T-helper 2 cell treated with Interferon-gamma antibody and Interleukin-4, amounts not matched to agents 100 ng/mL and 5 ng/mL, for 36 hours (primary cell): ENCODE measurements at regions not wholly inside any gene's neighbourhood (a gene's known extent, or its start where the extent isn't known, plus 50 kb on each side); places are given as distances from the start of the nearest gene placed in this dataset.
"Not testable (repeated sequence)": the region's sequence is repeated elsewhere in the genome, so short reads cannot be mapped to it uniquely, and the experiment has no call there.

Experiments
- intact Hi-C: fragments of 100-400 bp; cut with micrococcal nuclease; formaldehyde crosslinking; loops from one replicate; pipeline ENCODE4 v1.15.1; 2023

DNA sequence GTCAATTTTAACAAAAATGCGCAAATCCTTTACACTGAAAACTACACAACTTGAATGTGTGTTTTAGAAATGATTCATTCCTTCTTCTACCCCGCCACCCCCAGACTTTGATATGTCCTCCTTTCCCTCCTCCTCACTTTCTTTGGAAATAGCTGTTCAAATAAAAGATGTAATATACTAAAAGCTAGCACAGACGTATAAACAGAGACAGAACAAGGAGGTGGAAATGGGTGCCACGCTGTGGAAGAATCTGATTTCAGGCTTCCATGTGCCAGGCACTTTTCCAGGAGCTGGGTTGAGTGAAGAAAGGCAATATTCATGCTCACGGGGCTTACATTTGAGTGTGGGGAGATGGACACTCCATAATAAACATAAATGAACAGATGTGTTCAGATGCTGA, 246.6 kb downstream of the ZNF92 start:
- intact Hi-C loops = not testable (repeated sequence)

DNA sequence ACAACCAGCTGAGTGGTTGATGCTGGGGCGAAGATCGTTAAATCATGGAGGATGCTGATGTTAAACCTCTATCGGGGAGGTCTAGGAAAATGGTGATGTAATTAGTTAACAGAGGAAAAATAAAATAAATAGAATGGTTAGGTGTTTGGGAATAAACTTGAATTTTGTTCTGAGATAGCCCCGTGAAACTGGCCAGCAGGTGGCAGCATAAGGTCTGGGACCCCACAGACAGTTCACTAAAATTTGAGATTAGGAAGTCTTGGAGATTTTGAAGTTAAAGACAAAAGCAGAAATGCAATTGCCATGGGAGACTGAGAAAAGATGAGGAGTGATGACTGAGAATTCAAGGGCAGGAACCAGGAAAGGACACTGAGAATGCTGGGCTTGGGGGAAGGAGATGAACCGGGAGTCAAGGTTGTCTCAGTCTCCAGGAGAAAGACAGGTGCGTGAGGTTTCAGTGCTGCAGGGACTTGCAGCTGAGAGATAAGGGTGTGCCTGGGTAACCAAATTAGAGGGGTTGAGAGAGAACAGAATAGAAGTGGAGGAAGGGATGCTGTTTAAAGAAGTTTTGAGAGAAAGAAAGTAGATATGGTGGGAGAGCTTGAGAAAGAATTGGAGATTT, 248.0 kb downstream of the ZNF92 start:
- intact Hi-C loops = not testable (repeated sequence)

DNA sequence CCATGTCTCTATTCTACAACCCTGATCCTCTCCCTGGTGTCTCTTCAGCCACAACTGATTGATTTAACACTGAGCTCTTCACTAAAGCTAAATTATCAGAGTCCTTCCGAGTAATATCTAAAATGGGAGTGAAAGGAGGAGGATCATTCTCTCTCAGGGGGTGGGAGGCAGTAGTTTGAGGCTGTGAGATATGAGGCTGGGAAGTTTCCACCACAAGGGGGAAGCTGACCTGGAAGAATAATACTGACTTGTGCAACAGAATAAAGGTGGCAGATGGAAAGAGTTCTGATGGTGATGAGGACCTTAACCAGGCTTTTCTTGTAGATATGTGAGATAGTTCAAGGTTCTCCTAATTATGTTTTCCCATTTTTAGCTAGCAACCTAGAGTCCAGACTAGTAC, 241.6 kb upstream of the VKORC1L1 start:
- intact Hi-C loops = not testable (repeated sequence)

DNA sequence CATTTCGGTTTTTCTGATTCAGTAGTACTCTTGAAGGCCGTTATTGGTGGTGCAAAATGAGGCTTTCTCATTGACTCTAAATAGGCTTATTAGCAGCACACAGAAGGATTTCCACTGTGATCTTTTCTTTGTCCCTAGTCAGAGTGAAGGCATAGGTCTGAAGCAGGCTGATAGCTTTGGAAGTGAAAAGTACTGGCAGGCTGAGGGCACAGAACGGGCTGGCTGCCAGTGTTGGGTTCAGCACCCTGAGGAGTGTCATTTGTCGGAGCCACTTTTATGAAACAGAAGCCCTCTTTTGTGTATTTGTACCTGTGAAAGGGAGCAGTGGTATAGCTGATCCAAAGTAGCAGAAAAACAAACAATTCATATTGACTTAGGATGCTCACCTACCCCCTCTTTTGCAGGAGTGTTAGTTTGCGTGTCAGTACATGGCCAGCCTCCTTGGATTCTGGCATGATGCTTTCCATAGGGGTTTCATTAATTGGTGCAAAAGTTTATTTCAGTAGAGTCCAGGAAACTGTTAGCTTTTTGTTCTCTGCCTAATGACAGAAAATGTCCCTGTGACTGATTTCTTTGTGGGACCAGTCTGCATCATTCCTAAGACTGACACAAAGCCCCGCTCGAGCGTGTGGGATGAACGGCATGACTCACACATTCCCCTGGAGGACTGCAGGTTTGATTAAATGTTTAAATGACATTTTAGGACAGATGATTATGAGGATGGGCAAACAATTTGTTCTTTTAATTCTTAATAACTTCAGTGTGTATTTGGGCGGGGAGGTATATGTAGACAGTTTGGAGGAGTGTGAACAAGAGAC, 239.1 kb upstream of the VKORC1L1 start:
- intact Hi-C loops = not testable (repeated sequence)

DNA sequence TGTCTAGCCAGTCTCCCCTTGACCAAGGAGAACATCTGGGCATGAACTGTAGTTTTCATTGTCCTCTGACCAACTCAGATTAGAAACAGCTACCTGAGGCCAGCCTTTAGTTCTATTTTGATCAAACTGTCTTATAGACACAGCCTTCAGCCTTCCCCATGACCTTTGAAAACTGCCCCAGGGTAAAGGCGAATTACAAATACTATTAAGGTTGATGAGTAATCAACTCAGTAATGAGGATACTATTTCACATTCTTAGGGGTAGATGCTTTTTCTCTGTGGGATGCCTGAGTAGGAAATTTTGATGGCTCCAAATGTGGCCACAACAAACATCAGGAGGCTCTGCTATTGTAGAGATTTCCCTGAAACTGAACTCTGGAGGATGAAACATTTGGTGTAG, 234.0 kb upstream of the VKORC1L1 start:
- intact Hi-C loops = not testable (repeated sequence)

DNA sequence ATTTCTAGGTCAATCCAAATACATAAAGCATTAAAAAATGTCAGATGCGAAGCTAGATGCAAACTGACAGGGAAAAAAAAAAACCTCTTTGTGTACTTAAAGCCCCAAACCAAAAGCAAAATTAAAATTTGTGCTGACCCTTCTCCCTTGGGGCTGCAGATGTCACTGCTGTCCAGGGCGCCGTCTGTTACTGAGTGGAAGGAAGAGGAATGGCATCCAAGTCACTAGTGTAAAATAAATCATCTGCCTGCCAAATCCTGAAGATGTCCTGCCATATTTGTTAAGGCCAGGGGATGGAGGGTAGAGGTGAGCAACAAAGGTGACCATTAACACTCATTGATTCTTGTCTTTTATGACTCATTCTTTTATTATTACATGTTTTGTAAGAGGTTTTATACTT, 233.2 kb upstream of the VKORC1L1 start:
- intact Hi-C loops = not testable (repeated sequence)

DNA sequence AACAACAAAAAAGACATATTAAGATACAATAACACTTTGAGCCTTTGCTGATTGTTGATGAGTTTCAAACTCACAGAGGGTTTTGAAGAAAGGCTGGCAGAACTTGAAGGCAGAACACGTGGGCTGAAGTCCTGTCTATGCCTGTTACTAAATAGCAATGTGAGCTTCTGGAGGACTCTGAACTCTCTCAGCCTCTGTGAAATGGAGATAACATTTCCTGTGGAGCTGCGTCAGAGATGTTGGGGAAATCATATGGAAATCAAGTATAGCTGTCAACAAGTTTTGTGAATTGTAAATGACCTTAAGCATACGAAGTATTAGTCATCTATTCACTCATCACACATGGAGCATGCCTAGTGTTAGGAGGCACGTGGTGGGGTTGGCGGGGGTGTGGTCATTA, 229.4 kb upstream of the VKORC1L1 start:
- intact Hi-C loops = not testable (repeated sequence)

DNA sequence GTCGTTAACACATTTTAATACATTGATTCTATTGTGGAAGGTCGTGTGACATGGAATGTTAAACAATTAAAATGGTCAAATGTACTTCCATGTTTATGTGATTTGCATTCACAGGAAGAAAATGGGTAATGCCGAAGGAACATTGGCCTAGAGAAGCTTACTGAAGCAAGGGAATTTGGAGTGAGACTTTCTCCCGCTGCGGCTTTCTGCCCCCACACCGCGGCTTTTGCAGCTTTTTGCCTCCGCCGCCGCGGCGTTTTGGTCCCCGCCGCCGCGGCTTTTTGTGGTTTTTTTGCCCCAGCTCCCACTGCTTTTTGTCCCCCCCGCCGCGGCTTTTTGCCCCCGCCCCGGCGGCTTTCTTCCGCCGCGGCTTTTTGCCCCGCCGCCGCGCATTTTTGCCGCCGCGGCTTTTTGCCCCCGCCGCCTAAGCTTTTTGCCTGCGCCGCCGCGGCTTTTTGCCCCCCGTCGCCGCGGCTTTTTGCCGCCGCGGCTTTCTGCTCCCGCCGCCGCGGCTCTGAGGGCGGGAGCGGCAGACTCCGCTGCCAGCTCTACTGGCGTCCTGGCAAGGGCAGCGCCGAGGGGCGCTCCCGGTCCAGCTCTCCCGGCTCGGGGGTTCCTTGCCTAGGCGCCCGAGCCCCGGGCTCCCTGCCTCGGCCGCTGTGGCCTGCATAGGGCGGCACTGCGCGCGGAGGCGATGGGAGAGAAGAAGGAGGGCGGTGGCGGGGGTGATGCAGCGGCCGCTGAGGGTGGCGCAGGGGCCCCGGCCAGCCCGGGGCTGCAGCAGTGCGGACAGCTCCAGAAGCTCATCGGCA, 225.5 kb upstream of the VKORC1L1 start:
- intact Hi-C loops = not testable (repeated sequence)

DNA sequence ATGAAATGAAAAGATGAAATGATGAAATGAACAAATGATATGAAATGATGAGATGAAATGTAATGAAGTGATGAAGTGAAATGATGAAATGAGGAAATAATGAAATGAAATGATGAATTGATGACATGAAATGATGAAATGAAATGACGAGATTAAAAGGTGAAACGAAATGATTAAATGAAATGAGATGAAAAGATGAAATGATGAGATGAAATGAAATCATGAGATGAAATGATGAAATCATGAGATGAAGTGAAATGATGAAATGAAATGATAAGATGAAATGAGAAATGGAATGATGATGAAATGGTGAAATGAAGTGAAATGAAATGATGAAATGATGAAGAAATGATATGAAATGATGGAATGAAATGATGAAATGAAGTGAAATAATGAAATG, 221.7 kb upstream of the VKORC1L1 start:
- intact Hi-C loops = not testable (repeated sequence)

DNA sequence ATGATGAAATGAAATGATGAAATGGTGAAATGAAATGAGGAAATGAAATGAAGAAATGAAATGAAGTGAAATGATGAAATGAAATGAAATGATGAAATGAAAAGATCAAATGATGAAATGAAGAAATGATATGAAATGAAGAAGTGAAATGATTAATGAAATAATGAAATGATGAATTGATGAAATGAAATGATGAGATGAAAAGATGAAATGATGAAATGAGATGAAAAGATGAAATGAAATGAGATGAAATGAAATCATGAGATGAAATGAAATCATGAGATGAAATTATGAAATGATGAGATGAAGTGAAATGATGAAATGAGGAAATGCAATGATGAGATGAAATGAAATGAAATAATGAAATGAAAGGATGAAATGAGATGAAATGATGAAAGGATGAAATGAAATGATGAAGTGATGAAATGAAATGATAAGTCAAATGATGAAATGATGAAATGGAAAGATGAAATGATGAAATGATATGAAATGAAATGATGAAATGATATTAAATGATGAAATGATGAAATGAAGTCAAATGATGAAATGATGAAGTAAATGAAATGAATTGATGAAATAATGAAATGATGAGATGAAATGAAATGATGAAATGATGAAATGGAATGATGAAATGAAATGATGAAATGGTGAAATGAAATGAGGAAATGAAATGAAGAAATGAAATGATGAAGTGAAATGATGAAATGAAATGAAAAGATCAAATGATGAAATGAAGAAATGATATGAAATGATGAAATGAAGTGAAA, 220.9 kb upstream of the VKORC1L1 start:
- intact Hi-C loops = not testable (repeated sequence)

DNA sequence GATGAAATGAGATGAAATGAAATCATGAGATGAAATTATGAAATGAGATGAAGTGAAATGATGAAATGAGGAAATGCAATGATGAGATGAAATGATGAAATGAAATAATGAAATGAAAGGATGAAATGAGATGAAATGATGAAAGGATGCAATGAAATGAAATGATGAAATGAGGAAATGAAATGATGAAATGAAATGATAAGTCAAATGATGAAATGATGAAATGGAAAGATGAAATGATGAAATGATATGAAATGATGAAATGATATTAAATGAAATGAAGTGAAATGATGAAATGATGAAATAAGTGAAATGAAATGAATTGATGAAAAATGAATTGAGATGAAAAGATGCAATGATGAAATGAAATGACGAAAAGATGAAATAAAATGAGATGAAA, 220.2 kb upstream of the VKORC1L1 start:
- intact Hi-C loops = not testable (repeated sequence)

DNA sequence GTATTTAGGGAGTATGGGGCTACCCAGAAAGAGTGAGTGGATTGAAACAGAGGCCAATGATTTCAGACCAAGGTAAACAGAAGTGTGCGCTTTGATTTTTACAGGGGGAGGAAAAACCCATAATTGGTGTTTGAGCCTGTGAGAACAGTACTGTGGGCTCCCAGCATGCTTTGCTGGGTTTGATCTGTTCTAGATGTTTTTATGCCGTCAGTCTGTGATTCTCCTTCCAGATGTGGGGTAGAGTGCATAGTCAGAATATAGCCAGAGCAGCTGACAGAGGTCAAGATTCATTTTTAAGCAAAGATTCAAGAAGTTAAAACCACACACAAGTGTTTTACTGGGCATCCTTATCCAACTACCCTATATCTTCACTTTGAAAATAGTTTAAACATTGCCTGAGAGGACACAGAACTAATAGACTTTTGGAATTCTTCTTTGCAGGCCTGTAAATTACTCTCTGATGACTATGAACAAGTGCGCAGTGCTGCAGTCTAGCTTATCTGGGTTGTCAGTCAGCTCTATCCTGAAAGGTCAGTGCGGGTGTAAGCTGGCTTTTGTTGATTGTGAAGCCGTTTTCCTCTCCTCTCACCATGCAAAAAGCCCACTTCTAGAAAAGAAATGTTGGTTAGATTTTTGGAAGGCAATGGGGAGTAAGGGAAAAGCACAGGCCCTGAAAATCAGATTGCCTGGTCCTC, 216.2 kb upstream of the VKORC1L1 start:
- intact Hi-C loops = not testable (repeated sequence)

DNA sequence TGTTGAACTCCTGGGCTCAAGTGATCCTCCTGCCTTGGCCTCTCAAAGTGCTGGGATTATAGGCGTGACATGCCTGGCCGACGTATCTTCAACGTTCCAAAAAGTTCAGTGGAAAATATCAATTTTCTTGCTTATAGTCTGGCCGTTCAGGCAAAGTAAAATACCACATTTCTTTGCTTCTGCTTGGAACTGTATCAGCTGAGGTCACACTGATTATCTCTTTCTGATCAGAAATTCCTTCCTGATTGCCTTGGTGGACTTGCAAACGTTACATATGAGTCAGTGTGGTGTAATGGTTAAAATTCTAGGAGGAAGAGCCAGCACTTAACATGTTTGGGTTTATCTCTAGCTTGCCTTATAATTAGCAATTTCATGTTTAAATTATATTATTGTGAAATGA, 189.5 kb upstream of the VKORC1L1 start:
- intact Hi-C loops = not testable (repeated sequence)

DNA sequence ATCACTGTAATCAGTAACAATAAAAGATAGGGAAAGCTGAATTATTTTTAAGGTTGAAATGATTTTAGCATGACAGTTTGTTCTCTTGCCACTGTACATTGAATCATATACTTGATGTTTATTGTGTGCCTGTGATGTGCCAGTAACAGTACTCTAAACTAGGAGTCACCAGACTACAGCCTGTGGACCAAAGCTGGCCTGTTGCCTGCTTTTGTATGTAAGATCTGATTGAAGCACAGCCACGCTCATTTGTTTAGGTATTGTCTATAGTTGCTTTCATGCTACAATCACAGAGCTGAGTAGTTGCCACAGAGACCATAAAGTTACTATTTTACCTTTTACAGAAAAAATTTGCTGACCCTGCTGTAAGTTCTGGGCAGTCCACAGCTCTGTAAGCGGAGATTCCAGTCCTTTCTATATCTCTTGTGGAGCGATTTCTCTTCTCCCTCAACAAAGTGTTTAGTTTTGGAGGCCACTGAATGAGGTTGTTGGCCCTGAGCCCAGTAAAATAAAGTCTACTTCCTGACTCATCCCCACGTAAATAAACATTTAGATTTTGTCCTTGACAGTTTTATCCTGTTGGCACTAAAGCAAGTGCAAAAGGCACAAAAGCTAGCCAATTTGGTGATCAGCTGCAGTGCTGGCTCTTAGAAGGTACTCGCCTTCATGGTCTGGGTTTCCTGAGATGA, 173.7 kb upstream of the VKORC1L1 start:
- intact Hi-C loops = not testable (repeated sequence)

DNA sequence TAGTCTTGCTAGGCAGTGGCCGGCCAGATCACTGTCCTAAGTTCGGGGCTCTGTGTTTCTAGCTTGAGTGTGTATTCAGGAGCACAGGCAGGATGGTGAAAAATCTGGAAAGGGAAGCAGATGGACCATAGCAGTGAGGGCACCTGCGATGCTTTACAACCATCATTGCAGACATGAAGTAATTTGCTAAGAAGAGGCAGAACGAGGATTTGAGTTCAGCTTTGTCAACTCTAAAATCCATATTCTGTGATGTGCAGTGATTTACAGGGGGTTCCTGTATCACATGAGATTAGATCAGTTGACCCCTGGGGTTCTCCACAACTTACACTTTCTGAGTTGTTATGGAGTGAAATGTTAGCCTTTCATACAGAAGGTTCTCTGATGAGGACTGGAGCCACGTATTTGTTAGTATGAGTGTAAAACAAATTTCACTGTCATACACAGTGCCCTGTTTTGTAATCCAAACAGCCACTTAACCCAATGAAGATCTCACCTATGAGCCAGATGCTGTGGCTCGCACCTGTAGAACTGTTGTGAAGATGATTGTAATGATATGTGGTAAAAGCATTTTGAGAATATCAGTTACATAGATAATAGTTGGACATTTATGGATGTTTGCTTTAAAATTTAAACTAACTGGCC, 173.0 kb upstream of the VKORC1L1 start:
- intact Hi-C loops = not testable (repeated sequence)

DNA sequence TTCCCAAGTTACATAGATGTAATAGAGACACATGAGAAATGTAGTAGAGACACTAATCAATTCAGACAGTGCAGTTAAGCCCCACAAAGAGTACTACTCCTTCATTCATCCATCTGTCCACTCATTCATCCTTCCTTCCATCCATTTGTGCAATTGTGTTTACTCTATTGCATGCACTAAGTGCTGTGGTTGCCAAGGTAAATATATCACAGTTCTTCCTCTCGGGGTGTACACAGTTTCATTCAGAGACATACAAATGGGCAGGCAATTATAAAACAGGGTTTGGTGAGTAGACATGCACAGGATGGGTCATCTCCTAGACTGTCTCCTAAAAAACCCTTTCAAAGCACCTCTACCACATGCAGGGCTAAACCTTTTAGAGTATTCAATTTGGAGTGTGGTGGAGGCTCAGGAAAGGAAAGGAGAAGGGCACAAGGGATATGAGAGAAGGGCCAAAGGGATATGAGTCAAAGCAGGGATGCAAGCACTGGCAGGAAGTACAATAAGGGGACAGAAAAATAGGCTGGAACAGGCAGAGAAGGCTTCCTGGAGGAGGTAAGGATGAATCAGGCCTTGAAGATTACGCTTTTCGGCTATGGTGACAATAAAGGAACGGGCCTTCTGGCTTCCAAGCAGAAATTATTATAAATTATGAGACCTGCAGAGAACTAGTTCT, 153.6 kb upstream of the VKORC1L1 start:
- intact Hi-C loops = not testable (repeated sequence)

DNA sequence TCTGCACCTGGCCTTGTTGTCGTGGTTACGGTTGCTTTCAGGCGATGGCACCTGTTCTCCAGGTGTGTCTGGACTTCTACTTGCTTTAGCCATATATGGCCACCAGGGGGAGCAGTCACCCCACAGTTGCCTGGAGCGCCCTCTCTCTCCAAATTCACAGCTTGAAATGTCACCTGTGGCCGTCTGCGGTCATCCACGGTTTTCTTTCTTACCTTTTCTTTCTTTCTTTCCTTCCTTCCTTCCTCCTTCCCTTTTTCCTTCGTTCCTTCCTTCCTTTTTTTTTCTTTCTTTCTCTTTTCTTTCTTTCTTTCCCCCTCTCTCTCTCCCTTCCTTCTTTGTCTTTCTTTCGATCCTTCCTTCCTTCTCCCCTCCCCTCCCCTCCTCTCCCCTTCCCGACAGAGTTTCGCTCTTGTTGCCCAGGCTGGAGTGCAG, 150.5 kb upstream of the VKORC1L1 start:
- intact Hi-C loops = no loop called here

DNA sequence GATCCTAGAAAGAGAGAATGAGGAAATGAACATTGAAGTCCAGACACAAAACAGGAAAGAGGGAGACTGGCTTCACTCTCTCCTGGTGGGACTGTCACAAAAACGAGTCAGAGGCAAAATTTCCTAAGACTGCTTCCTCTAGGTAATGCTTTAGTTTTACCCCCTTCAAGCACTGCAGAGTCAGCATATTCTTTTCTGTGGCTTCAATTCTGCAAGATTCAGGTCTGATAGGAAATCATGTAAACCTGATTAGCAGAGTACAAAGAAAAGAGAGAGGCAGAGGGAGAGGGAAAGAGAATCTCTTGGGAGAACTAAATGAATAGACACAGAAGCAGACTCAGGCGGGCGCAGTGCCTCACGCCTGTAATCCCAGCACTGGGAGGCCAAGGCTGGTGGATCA, 145.7 kb upstream of the VKORC1L1 start:
- intact Hi-C loops = not testable (repeated sequence)

DNA sequence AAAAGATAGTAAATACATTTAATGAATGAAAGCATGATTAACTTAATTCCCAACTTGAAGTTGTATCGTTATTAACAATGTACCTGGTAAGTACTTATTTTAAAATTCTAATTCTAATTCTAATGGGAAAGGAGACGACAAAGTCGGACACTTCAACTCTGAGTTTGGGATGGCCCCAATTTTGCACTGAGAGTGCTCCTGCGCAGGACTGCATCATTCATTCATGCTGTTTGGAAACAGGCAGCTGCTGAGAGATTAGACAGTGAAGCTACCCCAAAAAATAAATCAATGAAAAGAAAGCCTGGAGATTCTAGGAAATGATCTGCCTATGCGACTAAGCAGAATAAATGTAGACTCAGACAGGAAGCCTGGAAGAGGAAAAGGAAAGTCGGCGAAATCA, 141.7 kb upstream of the VKORC1L1 start:
- intact Hi-C loops = no loop called here
